ENCODE measurements at regions not wholly inside any gene's neighbourhood (a gene's known extent, or its start where the extent isn't known, plus 50 kb on each side); places are given as distances from the start of the nearest gene placed in this dataset.

DNA sequence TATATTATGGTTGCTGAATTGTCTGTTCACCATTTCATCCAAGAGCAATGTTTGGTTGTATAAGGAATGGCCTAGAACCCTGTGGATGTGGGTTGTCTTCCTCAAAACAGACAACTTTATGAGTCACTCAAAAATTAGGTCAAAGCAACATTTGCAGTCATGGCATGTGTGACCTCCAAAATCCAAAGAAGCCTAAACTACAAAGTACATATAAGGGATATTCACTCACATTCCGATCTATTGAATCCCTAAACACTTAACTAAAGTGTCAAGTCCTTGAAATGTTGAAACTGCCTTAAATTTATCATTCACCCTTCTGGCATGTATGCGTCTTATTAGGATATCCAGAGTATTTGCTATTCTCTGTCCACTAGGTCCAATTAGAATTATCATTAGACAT, 491.5 kb downstream of the NUF2 start:
- no peak for DNase-seq (ENCODE audit: low spot score)
- TF ChIP-seq, protein P1, sequence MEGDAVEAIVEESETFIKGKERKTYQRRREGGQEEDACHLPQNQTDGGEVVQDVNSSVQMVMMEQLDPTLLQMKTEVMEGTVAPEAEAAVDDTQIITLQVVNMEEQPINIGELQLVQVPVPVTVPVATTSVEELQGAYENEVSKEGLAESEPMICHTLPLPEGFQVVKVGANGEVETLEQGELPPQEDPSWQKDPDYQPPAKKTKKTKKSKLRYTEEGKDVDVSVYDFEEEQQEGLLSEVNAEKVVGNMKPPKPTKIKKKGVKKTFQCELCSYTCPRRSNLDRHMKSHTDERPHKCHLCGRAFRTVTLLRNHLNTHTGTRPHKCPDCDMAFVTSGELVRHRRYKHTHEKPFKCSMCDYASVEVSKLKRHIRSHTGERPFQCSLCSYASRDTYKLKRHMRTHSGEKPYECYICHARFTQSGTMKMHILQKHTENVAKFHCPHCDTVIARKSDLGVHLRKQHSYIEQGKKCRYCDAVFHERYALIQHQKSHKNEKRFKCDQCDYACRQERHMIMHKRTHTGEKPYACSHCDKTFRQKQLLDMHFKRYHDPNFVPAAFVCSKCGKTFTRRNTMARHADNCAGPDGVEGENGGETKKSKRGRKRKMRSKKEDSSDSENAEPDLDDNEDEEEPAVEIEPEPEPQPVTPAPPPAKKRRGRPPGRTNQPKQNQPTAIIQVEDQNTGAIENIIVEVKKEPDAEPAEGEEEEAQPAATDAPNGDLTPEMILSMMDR (IDR thresholded peaks at IDR 0.05; ENCODE audit: extremely low read depth, missing control alignments), result no peak

DNA sequence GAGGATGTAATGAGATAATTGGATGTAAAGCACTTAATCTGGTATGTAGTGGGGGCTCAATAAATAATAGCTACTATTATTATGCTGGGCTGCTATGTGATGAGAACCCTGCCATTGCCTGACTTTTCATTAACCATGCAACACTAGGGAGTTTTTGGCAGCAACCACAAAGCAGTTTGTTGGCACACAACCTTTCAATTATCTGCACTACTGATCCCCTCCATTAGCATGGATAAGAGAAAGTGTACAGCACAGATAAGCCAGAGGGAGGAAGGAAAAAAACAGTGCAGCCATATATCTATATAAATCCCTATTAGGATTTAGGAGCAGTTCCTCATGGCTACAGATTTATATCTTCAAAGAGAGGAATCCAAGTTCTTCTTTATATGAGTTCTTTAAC, 498.5 kb downstream of the NUF2 start:
- TF ChIP-seq, protein P1 (IDR thresholded peaks at IDR 0.05; ENCODE audit: extremely low read depth, missing control alignments), result no peak

DNA sequence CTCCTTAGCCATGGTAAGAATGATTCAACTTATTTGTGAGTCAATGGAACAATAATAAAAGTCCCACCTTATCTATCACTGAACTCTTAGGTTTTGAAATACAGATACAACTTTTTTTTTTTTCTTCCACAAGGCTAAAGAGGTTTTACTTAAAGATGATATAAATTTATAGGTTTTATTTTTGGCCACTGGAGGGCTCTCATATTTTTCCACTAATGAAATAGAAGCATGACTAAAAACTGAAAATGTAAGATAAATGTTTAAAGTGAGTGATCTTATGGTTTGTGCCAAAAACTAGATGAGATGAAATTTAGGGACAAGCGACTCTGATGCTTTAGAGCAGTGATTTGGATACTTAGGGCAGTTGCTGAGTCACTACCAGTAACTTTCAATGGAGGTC, 499.0 kb downstream of the NUF2 start:
- DNase-seq (ENCODE audit: low spot score), result no peak
- TF ChIP-seq, protein P1 (IDR thresholded peaks at IDR 0.05; ENCODE audit: extremely low read depth, missing control alignments), result no peak

More for the DNA sequence above, 498.5 kb downstream of the NUF2 start:
- no peak for DNase-seq (ENCODE audit: low spot score)

DNA sequence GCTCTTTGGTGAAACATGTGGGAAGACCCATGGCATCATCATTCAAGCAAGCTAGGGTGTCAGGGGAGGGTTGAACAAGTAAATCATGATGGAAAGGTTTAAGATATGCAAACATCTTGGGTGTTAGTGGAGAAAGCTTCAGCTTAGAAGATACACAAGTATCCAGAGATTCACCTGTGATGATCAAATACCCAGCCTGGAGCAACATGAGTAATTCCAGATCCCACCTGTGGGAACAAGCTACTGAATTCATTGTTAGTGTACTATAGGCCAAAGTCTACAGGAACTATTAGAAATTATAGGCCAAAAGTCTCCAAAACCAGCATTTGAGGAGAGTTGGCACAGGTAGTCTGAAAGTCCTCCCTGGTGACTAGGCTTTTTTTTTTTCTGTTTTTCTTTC, 499.9 kb downstream of the NUF2 start:
- TF ChIP-seq, protein P1 (IDR thresholded peaks at IDR 0.05; ENCODE audit: extremely low read depth, missing control alignments), result no peak

DNA sequence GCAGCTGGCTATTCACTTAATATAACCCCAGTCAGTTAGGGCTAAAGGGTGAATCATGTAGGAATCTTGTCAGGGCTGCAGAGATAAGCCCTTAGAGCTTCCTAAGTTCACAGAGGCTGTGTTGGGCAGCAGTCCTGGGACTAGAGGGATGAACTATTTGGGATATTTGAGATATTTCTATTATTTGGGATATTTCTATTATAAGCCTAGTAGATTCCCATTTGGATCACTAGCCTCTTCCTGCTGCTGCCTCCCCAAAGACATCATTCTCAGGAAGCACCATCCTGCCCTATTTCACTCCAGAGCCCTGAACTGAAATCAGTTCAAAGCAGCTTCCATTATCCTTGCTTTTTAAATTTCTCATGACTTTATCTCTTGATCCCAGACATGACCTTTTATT, 501.3 kb downstream of the NUF2 start:
- TF ChIP-seq, protein P1 (IDR thresholded peaks at IDR 0.05; ENCODE audit: extremely low read depth, missing control alignments), result no peak
- no peak for DNase-seq (ENCODE audit: low spot score)

More for the DNA sequence above, 499.9 kb downstream of the NUF2 start:
- no peak for DNase-seq (ENCODE audit: low spot score)

DNA sequence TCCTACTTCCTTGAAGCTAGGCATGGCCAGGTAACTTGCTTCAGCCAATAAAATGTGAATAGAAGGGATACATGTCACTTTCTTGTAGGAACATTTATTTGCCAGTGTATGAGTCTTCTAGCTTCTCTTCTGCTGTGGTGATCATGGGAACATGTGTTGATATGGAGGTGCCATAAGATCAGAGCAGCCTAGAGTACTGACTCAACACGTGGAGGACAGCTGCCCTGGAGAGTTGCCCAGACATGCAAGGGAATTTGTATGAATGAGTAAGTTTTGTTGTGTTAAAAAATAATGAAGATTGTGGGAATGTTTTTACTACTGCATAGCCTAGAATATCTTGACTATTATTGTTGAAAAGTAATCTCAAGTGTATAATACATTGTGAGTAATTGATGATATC, 502.3 kb downstream of the NUF2 start:
- DNase-seq (ENCODE audit: low spot score), result no peak
- TF ChIP-seq, protein P1 (IDR thresholded peaks at IDR 0.05; ENCODE audit: extremely low read depth, missing control alignments), result no peak

DNA sequence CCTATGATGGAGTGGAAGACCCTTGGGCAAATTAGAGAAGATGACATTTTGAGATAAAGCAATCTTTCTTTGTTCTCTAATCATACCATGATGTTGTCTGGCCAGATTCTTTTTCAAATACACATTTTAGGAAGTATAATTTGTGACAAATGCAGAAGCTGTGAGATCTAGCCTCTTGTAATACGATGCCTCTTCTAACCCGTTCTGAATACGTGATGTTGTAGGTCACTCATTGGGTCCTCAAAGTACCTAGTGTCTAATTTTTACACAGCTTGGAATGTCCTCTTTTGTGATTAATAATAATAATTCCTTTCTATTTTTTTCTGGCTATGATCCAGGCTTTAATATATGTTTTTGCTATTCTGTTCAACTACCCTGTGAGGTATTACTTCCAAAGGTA, 502.7 kb downstream of the NUF2 start:
- TF ChIP-seq, protein P1 (IDR thresholded peaks at IDR 0.05; ENCODE audit: extremely low read depth, missing control alignments), result no peak
- DNase-seq (ENCODE audit: low spot score), result no peak

All from GM20000 (cell line).